Karpas-422 (cell line): ENCODE measurements at regions not wholly inside any gene's neighbourhood (a gene's known extent, or its start where the extent isn't known, plus 50 kb on each side); places are given as distances from the start of the nearest gene placed in this dataset.

Experiments
- DNase-seq: peaks from one replicate; pipeline ENCODE4 v3.0.0-alpha.2; 2015
- H2AFZ ChIP-seq: fragments of 200-600 bp; sonication (generic); 2 replicates; pipeline ENCODE4 v1.6.1; 2014; ENCODE audit warnings: antibody characterized with exemption, low read length, mixed read lengths
- H3K27ac ChIP-seq: fragments of 200-600 bp; sonication (generic); 2 replicates; pipeline ENCODE4 v1.5.1; 2014; ENCODE audit warnings: mild to moderate bottlenecking, low read length, moderate library complexity
- H3K27me3 ChIP-seq: fragments of 200-600 bp; sonication (generic); 2 replicates; pipeline ENCODE4 v1.6.1; 2014; ENCODE audit warnings: low read length, mixed read lengths
- H3K36me3 ChIP-seq: fragments of 200-600 bp; sonication (generic); 2 replicates; pipeline ENCODE4 v1.6.1; 2014; ENCODE audit warnings: low read length, mixed read lengths; ENCODE audit not compliant: insufficient read depth
- H3K4me1 ChIP-seq: fragments of 200-600 bp; sonication (generic); 2 replicates; pipeline ENCODE4 v1.6.1; 2014; ENCODE audit warnings: mild to moderate bottlenecking, low read length, mixed read lengths
- H3K4me2 ChIP-seq: fragments of 200-600 bp; sonication (generic); 2 replicates; pipeline ENCODE4 v1.6.1; 2014; ENCODE audit warnings: low read length, low read depth, mild to moderate bottlenecking; ENCODE audit not compliant: poor library complexity, severe bottlenecking
- H3K4me3 ChIP-seq: fragments of 200-600 bp; sonication (generic); 2 replicates; pipeline ENCODE4 v1.5.1; 2014; ENCODE audit warnings: mild to moderate bottlenecking, antibody characterized with exemption, low read length, mixed read lengths
- H3K79me2 ChIP-seq: fragments of 200-600 bp; sonication (generic); 2 replicates; pipeline ENCODE4 v1.6.1; 2014; ENCODE audit warnings: mild to moderate bottlenecking, low read length, mixed read lengths
- H3K9ac ChIP-seq: fragments of 200-600 bp; sonication (generic); 2 replicates; pipeline ENCODE4 v1.6.0; 2014; ENCODE audit warnings: low read length
- H3K9me2 ChIP-seq: fragments of 200-600 bp; sonication (generic), shearing (Covaris generic); replicated peaks from 2 replicates; pipeline ENCODE4 v1.6.0; 2014; ENCODE audit warnings: mild to moderate bottlenecking, low read length, moderate library complexity; ENCODE audit not compliant: insufficient read depth
- H3K9me3 ChIP-seq: fragments of 300-700, 200-600 bp; sonication (generic); 2 replicates; pipeline ENCODE4 v1.6.1; 2014; ENCODE audit warnings: low read length, mixed read lengths
- H4K20me1 ChIP-seq: fragments of 200-600 bp; sonication (generic); 2 replicates; pipeline ENCODE4 v1.6.1; 2014; ENCODE audit warnings: mild to moderate bottlenecking, antibody characterized with exemption, low read length, low read depth; ENCODE audit not compliant: insufficient read depth

- H3K9me2 ChIP-seq = no peaks in the 10 kb centered on the region
- H2AFZ ChIP-seq = no peak overlapping the region
- H3K4me3 ChIP-seq = no peak overlapping the region
- peaks cover 4% of the 10 kb centered on the region; the same call in 1 of the 2 replicates for H3K4me1 ChIP-seq
- no peaks in the 10 kb centered on the region for H3K36me3 ChIP-seq
- H3K4me2 ChIP-seq = no peak overlapping the region
- no peaks in the 10 kb centered on the region for H3K9me3 ChIP-seq
- no peaks in the 10 kb centered on the region for H4K20me1 ChIP-seq
- DNase-seq = peak; percentile 56
- H3K9ac ChIP-seq = no peak overlapping the region
- no peaks in the 10 kb centered on the region for H3K79me2 ChIP-seq
- no peak overlapping the region for H3K27ac ChIP-seq
- H3K27me3 ChIP-seq = no peaks in the 10 kb centered on the region
Observed at GRCh38 chr5:34499001-34499734, 157.0 kb upstream of the RAI14 start.

GRCh38 chr5:34500236-34500847 is 155.8 kb upstream of the RAI14 start:
- Histone ChIP-seq H3K79me2 (no peaks in the 10 kb centered on the region), H3K4me3 (no peak overlapping the region), H3K9ac (no peak overlapping the region), H3K27ac (no peak overlapping the region), H3K27me3 (no peaks in the 10 kb centered on the region), H3K4me1 (peaks cover 4% of the 10 kb centered on the region; the same call in 1 of the 2 replicates), H3K9me2 (no peaks in the 10 kb centered on the region), H3K36me3 (no peaks in the 10 kb centered on the region), H3K4me2 (no peak overlapping the region), H4K20me1 (no peaks in the 10 kb centered on the region), H2AFZ (no peak overlapping the region), H3K9me3 (no peaks in the 10 kb centered on the region)
- DNase-seq = no peak

GRCh38 chr5:34501016-34501415 is 155.1 kb upstream of the RAI14 start:
- H4K20me1 ChIP-seq = no peaks in the 10 kb centered on the region
- no peaks in the 10 kb centered on the region for H3K36me3 ChIP-seq
- no peaks in the 10 kb centered on the region for H3K79me2 ChIP-seq
- DNase-seq = no peak
- H3K9ac ChIP-seq = no peak overlapping the region
- H3K4me1 ChIP-seq = peaks cover 4% of the 10 kb centered on the region; the same call in 1 of the 2 replicates
- H3K27me3 ChIP-seq = no peaks in the 10 kb centered on the region
- H3K9me3 ChIP-seq = no peaks in the 10 kb centered on the region
- H3K4me2 ChIP-seq = no peak overlapping the region
- H3K9me2 ChIP-seq = no peaks in the 10 kb centered on the region
- no peak overlapping the region for H2AFZ ChIP-seq
- no peak overlapping the region for H3K4me3 ChIP-seq
- H3K27ac ChIP-seq = no peak overlapping the region

GRCh38 chr5:34501840-34502239 is 154.3 kb upstream of the RAI14 start:
- H3K4me3 ChIP-seq = no peak overlapping the region
- H3K4me2 ChIP-seq = no peak overlapping the region
- no peaks in the 10 kb centered on the region for H3K79me2 ChIP-seq
- DNase-seq = no peak
- no peak overlapping the region for H3K9ac ChIP-seq
- H4K20me1 ChIP-seq = no peaks in the 10 kb centered on the region
- H3K27ac ChIP-seq = no peak overlapping the region
- peaks cover 4% of the 10 kb centered on the region; the same call in 1 of the 2 replicates for H3K4me1 ChIP-seq
- H3K9me2 ChIP-seq = no peaks in the 10 kb centered on the region
- H3K36me3 ChIP-seq = no peaks in the 10 kb centered on the region
- H2AFZ ChIP-seq = no peak overlapping the region
- H3K9me3 ChIP-seq = no peaks in the 10 kb centered on the region
- no peaks in the 10 kb centered on the region for H3K27me3 ChIP-seq

- no peaks in the 10 kb centered on the region for H3K79me2 ChIP-seq
- no peak overlapping the region for H2AFZ ChIP-seq
- H3K4me3 ChIP-seq = no peak overlapping the region
- no peaks in the 10 kb centered on the region for H3K36me3 ChIP-seq
- H3K4me1 ChIP-seq = peaks cover 4% of the 10 kb centered on the region; the same call in 1 of the 2 replicates
- H3K27me3 ChIP-seq = no peaks in the 10 kb centered on the region
- no peaks in the 10 kb centered on the region for H3K9me2 ChIP-seq
- no peaks in the 10 kb centered on the region for H4K20me1 ChIP-seq
- no peak for DNase-seq
- H3K27ac ChIP-seq = no peak overlapping the region
- no peak overlapping the region for H3K9ac ChIP-seq
- no peak overlapping the region for H3K4me2 ChIP-seq
- no peaks in the 10 kb centered on the region for H3K9me3 ChIP-seq
Observed at GRCh38 chr5:34502581-34502980, 153.5 kb upstream of the RAI14 start.

GRCh38 chr5:34503379-34504253 is 152.5 kb upstream of the RAI14 start:
- Histone ChIP-seq H3K9me3 (no peaks in the 10 kb centered on the region), H3K27me3 (no peaks in the 10 kb centered on the region), H3K36me3 (no peaks in the 10 kb centered on the region), H3K4me3 (no peak overlapping the region), H3K79me2 (no peaks in the 10 kb centered on the region), H4K20me1 (no peaks in the 10 kb centered on the region), H2AFZ (no peak overlapping the region), H3K27ac (no peak overlapping the region), H3K9ac (no peak overlapping the region), H3K4me2 (no peak overlapping the region), H3K4me1 (peaks cover 4% of the 10 kb centered on the region; the same call in 1 of the 2 replicates), H3K9me2 (no peaks in the 10 kb centered on the region)
- no peak for DNase-seq

GRCh38 chr5:34504967-34505366 is 151.2 kb upstream of the RAI14 start:
- H3K36me3 ChIP-seq = no peaks in the 10 kb centered on the region
- no peak for DNase-seq
- H3K27me3 ChIP-seq = no peaks in the 10 kb centered on the region
- no peaks in the 10 kb centered on the region for H3K9me2 ChIP-seq
- H2AFZ ChIP-seq = no peak overlapping the region
- H3K4me2 ChIP-seq = no peak overlapping the region
- no peak overlapping the region for H3K9ac ChIP-seq
- H3K79me2 ChIP-seq = no peaks in the 10 kb centered on the region
- no peak overlapping the region for H3K4me3 ChIP-seq
- H3K4me1 ChIP-seq = no peaks in the 10 kb centered on the region
- H3K27ac ChIP-seq = no peak overlapping the region
- H4K20me1 ChIP-seq = no peaks in the 10 kb centered on the region
- no peaks in the 10 kb centered on the region for H3K9me3 ChIP-seq

- no peak overlapping the region for H3K4me2 ChIP-seq
- no peak for DNase-seq
- H3K36me3 ChIP-seq = no peaks in the 10 kb centered on the region
- no peaks in the 10 kb centered on the region for H3K79me2 ChIP-seq
- no peaks in the 10 kb centered on the region for H3K9me2 ChIP-seq
- no peak overlapping the region for H3K27ac ChIP-seq
- no peaks in the 10 kb centered on the region for H3K9me3 ChIP-seq
- no peak overlapping the region for H3K4me3 ChIP-seq
- no peaks in the 10 kb centered on the region for H3K4me1 ChIP-seq
- no peaks in the 10 kb centered on the region for H4K20me1 ChIP-seq
- H3K9ac ChIP-seq = no peak overlapping the region
- no peak overlapping the region for H2AFZ ChIP-seq
- H3K27me3 ChIP-seq = no peaks in the 10 kb centered on the region
Observed at GRCh38 chr5:34505731-34506130, 150.4 kb upstream of the RAI14 start.
